PFSK-1 (cell line): ENCODE measurements at regions not wholly inside any gene's neighbourhood (a gene's known extent, or its start where the extent isn't known, plus 50 kb on each side); places are given as distances from the start of the nearest gene placed in this dataset.

Source experiments
- FOXP2 ChIP-seq: optimal IDR thresholded peaks from 2 replicates; pipeline ENCODE3; 2011; ENCODE audit warnings: borderline replicate concordance, control low read depth, inconsistent platforms; ENCODE audit not compliant: insufficient read depth; ENCODE audit errors: extremely low read length, extremely low read depth
- POLR2AphosphoS5 ChIP-seq: IDR thresholded peaks from 2 replicates; pipeline ENCODE4 v1.6.1; 2012; ENCODE audit warnings: low read depth, mild to moderate bottlenecking, control low read depth, low read length, moderate library complexity
- REST ChIP-seq, 2 experiments: IDR thresholded peaks; 2 replicates each; pipeline versions ENCODE4 v1.6.1 to v1.8.0; 2011 to 2012; ENCODE audit warnings: low read depth in 2 of 2, low read length in 2 of 2, control low read depth in 1 of 2, inconsistent platforms in 1 of 2, mild to moderate bottlenecking in 1 of 2, moderate library complexity in 1 of 2; ENCODE audit not compliant: insufficient read depth in 1 of 2
- SIN3A ChIP-seq: IDR thresholded peaks from 2 replicates; pipeline ENCODE4 v1.6.1; 2012; ENCODE audit warnings: mild to moderate bottlenecking, low read length, moderate library complexity, borderline replicate concordance; ENCODE audit not compliant: insufficient read depth
- TAF1 ChIP-seq: IDR thresholded peaks from 2 replicates; pipeline ENCODE4 v1.6.1; 2012; ENCODE audit warnings: low read length, control low read depth, borderline replicate concordance; ENCODE audit not compliant: insufficient read depth

DNA sequence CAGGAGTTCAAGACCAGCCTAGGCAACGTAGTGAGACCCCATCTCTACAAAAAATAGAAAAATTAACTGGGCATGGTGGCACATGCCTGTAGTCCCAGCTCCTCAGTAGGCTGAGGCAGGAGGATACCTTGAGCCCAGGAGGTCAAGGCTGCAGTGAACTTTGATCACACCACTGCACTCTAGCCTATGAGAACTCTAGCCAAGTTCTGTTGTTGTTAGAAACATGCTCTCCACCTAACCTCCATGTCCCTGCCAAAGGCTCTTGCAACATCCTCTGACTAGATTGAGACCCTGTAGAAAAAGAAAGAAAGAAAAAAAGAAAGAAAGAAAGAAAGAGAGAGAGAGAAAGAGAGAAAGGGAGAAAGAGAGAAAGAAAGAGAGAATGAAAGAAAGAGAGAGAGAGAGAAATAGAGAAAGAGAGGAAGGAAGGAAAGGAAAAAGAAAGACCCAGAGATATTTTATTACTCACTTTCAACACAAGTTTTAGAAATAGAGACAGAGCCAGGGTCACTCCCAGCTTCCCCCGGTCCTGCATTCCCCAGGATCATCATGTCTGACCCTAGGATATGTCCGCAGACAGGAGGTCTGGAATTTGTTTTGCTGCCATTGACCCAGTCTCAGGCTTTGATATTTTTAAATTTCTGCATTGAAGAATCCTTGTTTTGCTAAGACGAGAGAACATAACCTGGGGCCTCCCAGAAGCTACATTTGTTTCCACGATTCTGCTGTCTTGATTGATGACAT is 376.5 kb upstream of the CDH5 start:
- TF ChIP-seq POLR2AphosphoS5, result no peak
- no peak for TF ChIP-seq TAF1
- no peak for TF ChIP-seq SIN3A
- no peak for TF ChIP-seq REST (IDR thresholded peaks at IDR 0.05; ENCODE audit: insufficient read depth in 1 of 2, low read depth in 2 of 2, low read length in 2 of 2)
- no peak for TF ChIP-seq FOXP2

GRCh38 chr16:65988024-65988595 is 378.4 kb upstream of the CDH5 start:
- TF ChIP-seq FOXP2, result no peak
- TF ChIP-seq POLR2AphosphoS5, result no peak
- no peak for TF ChIP-seq SIN3A
- TF ChIP-seq TAF1, result no peak
- TF ChIP-seq REST (IDR thresholded peaks at IDR 0.05; ENCODE audit: insufficient read depth in 1 of 2, low read depth in 2 of 2, low read length in 2 of 2), result no peak

GRCh38 chr16:65984296-65984695 is 382.2 kb upstream of the CDH5 start:
- TF ChIP-seq FOXP2 (no peak), POLR2AphosphoS5 (no peak), TAF1 (no peak), SIN3A (no peak), REST (IDR thresholded peaks at IDR 0.05; ENCODE audit: insufficient read depth in 1 of 2, low read depth in 2 of 2, low read length in 2 of 2) (no peak)

DNA sequence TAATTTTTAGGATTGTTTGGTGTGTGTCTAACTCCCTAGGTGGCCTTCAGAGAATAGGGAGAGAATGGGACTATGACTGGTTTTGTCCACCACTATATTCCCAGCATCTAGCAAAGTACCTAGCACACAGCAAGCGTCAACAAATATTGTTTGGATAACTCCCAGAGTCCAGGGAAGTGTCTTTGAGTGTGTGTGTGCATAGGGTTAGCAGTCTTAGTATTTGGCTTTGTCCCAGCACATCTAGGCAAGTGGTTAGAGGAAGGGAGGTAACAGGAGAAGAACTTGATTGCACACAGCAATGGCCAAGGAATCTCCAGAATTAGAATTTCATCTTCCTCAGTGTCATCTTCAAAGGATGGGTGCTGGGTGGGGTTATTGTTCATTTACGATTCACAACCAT is 385.4 kb upstream of the CDH5 start:
- no peak for TF ChIP-seq POLR2AphosphoS5
- TF ChIP-seq FOXP2, result no peak
- no peak for TF ChIP-seq SIN3A
- TF ChIP-seq TAF1, result no peak
- no peak for TF ChIP-seq REST (IDR thresholded peaks at IDR 0.05; ENCODE audit: insufficient read depth in 1 of 2, low read depth in 2 of 2, low read length in 2 of 2)
